Right atrium auricular region (tissue), 2 donors: ENCODE measurements at regions not wholly inside any gene's neighbourhood (a gene's known extent, or its start where the extent isn't known, plus 50 kb on each side); places are given as distances from the start of the nearest gene placed in this dataset.

Source experiments
- DNase-seq: peaks from one replicate; pipeline ENCODE4 v3.0.0-alpha.2; 2019; ENCODE audit warnings: low spot score
- H3K27ac ChIP-seq, 2 donors: fragments of 200-600 bp; sonication (generic); 1 replicate in 1 of 2; 2 replicates in 1 of 2; pipeline ENCODE4 v1.5.1; 2016 to 2019
- H3K27me3 ChIP-seq, 2 donors: fragments of 200-600 bp; sonication (generic); one replicate each; pipeline versions ENCODE4 v1.5.1 to v1.6.0; 2017 to 2019
- H3K36me3 ChIP-seq: fragments of 200-600 bp; sonication (generic); one replicate; pipeline ENCODE4 v1.5.1; 2016
- H3K4me1 ChIP-seq, 2 donors: fragments of 200-600 bp; sonication (generic); one replicate each; pipeline versions ENCODE4 v1.5.1 to v1.6.0; 2017 to 2019
- H3K4me3 ChIP-seq, 2 donors: fragments of 200-600 bp; sonication (generic); 1 replicate in 1 of 2; 2 replicates in 1 of 2; pipeline ENCODE4 v1.5.1; 2017 to 2019; ENCODE audit warnings: mild to moderate bottlenecking in 1 of 2, moderate library complexity in 1 of 2
- H3K9me3 ChIP-seq, 2 donors: fragments of 200-600 bp; sonication (generic); one replicate each; pipeline ENCODE4 v1.5.1; 2019
- TF ChIP-seq, protein P1 (sequence below), 2 donors: fragments of 200-600 bp; sonication (generic); IDR thresholded peaks; one replicate each; pipeline ENCODE4 v1.5.1; 2019; ENCODE audit warnings: antibody characterized with exemption in 2 of 2

DNA sequence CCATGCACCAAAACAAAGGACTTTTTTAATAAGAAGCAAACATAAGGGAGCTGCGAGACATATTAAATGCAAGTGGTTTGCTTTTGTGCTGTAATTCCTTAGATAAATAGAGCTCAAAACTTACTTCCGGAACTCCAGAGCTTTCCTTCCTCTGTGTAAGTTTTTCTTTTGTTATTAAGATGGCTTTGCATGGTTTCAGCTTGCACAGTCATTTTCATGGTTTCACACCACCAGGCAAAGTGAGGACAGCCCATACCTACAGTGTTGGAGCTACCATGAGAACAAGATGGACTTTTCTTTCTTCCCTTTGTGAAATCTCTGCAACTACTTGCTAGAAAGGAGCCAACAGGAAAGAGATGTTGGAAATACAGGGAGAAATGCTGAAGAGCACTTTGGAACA lies 368.0 kb downstream of the SETD4 start:
- H3K4me1 ChIP-seq: peaks cover 0 to 4% of the 10 kb centered on the region in 2 donors
- H3K27me3 ChIP-seq: no peaks in the 10 kb centered on the region
- H3K36me3 ChIP-seq: no peaks in the 10 kb centered on the region
- no peaks in the 10 kb centered on the region for H3K9me3 ChIP-seq
- H3K27ac ChIP-seq: no peak overlapping the region
- TF ChIP-seq, protein P1, sequence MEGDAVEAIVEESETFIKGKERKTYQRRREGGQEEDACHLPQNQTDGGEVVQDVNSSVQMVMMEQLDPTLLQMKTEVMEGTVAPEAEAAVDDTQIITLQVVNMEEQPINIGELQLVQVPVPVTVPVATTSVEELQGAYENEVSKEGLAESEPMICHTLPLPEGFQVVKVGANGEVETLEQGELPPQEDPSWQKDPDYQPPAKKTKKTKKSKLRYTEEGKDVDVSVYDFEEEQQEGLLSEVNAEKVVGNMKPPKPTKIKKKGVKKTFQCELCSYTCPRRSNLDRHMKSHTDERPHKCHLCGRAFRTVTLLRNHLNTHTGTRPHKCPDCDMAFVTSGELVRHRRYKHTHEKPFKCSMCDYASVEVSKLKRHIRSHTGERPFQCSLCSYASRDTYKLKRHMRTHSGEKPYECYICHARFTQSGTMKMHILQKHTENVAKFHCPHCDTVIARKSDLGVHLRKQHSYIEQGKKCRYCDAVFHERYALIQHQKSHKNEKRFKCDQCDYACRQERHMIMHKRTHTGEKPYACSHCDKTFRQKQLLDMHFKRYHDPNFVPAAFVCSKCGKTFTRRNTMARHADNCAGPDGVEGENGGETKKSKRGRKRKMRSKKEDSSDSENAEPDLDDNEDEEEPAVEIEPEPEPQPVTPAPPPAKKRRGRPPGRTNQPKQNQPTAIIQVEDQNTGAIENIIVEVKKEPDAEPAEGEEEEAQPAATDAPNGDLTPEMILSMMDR (IDR thresholded peaks at IDR 0.05): no peak
- no peak overlapping the region for H3K4me3 ChIP-seq
- DNase-seq: no peak

DNA sequence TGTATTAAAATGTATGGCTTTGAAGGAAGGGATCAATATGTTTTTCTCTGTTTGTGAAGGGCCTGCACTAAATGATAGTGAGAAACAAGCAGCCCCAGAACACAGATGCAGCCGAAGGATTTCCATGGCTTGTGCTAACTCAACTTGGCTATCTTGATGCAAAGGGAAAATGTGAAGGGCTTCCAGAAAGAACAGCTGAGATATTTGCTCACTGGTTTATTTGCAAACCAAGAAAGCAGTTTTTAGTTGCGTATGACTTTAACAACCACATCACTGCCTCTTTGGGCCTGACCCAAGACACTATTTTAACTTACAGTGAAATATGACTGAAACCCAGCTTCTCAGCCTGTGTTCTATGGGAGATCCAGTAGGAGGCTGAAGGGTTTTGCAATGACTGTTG lies 369.9 kb downstream of the SETD4 start:
- Histone ChIP-seq H3K9me3 (no peaks in the 10 kb centered on the region), H3K27me3 (no peaks in the 10 kb centered on the region), H3K4me1 (no peaks in the 10 kb centered on the region), H3K4me3 (no peak overlapping the region), H3K36me3 (no peaks in the 10 kb centered on the region), H3K27ac (no peak overlapping the region)
- DNase-seq: no peak
- TF ChIP-seq, protein P1 (IDR thresholded peaks at IDR 0.05): no peak

DNA sequence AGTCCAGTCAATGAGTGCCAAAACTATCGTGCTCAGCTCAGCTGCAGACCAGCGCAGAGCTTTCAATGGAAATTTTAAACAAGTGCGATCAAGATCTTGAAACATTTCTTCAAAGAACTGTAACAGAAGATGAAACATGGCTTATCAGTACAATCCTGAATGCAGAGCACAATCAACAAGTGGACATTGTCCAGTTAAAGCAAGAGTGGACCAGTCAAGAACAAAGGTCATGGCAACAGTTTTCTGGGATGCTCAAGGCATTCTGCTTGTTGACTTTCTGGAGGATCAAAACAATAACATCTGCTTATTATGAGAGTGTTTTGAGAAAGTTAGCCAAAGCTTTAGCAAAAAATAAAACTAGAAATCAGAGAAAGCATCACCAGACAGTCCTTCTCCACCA lies 374.2 kb downstream of the SETD4 start:
- Histone ChIP-seq H3K4me3 (no peak overlapping the region), H3K9me3 (no peaks in the 10 kb centered on the region), H3K27me3 (no peaks in the 10 kb centered on the region), H3K27ac (no peak overlapping the region), H3K4me1 (no peaks in the 10 kb centered on the region), H3K36me3 (no peaks in the 10 kb centered on the region)
- DNase-seq: no peak
- TF ChIP-seq, protein P1 (IDR thresholded peaks at IDR 0.05): no peak

DNA sequence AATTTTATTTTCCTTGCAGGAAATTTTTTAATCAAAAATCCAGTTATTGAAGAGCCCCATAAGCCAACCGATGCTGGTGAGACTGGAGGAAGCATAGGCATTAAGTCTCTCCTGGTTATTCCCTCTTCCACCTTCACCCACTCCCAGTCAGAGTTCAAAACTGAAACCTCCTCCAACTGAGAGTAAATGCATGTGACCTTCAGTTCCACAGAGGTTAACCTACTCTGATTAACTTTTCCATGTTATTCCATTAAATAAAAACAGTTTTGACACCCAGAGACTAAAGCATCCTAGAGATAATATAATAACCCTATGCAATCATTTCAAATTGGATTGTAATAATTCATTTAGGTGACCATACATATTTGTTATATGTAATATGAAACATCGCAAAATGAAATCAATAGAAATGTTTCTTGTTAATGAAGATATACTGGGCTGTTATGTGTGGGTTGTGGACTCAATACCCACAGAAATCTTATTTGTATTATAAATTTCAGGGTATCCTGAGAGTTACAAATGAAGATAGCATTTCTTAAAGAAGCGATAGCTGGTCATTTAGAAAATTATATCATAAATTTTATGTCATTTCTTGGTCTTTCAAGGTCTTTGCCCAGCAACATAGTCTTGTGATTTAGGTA lies 376.5 kb downstream of the SETD4 start:
- TF ChIP-seq, protein P1 (IDR thresholded peaks at IDR 0.05): no peak
- no peak overlapping the region for H3K27ac ChIP-seq
- H3K27me3 ChIP-seq: no peaks in the 10 kb centered on the region
- H3K4me3 ChIP-seq: no peak overlapping the region
- H3K4me1 ChIP-seq: no peaks in the 10 kb centered on the region
- H3K9me3 ChIP-seq: no peaks in the 10 kb centered on the region
- DNase-seq: no peak
- no peaks in the 10 kb centered on the region for H3K36me3 ChIP-seq

DNA sequence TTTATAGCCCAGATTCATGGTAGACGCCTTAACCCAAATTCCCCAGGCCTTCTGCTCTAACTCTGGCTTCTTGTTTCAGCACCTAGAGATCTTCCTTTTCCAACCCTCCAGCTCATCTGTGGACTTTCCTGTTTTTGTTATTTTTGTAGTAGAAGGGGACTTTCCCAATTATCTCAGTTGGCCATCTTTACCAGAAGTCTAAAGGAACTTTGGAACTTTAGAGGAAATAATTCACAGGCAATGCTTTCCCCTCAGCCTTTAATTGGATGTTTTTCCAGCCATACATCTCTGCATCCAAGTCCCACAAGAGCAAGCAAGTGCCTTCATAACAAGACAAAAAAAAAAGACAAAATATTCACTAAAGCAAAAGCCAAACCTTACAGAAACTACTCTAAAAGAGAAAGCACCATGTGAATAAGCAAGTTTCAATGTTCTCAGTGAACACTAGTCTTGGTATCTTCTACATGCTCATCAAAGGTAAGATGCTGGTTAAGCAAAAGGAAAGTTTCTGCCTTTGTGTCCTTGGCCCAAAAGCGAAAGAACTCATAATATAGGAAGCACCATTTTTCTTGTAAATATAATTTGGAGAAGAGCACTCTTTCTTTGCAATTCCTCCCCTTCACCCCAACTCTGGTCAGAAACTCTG lies 377.3 kb downstream of the SETD4 start:
- Histone ChIP-seq H3K4me3 (no peak overlapping the region), H3K27me3 (no peaks in the 10 kb centered on the region), H3K27ac (no peak overlapping the region), H3K36me3 (no peaks in the 10 kb centered on the region), H3K9me3 (no peaks in the 10 kb centered on the region), H3K4me1 (no peaks in the 10 kb centered on the region)
- DNase-seq: no peak
- TF ChIP-seq, protein P1 (IDR thresholded peaks at IDR 0.05): no peak

DNA sequence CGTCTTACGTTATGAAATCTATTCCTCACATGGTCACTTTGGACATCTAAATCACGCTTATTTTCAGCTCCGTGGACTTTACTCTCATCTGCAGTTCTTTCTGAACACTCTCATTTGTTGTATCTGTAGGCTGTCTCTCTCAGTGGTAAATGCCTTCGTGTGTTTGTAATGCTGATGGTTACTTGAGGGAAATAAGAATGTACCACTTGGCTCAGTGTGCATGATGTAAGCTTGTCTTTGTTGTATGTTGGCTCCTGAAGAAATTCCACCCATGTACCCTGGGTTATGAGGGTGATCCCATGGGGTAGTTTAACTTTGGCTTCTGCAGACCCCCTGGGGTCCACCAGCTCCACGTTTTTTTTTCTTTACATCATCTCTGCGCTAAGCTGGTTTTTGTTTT lies 378.4 kb downstream of the SETD4 start:
- H3K4me1 ChIP-seq: no peaks in the 10 kb centered on the region
- no peaks in the 10 kb centered on the region for H3K36me3 ChIP-seq
- no peak for DNase-seq
- no peak overlapping the region for H3K27ac ChIP-seq
- TF ChIP-seq, protein P1 (IDR thresholded peaks at IDR 0.05): no peak
- no peak overlapping the region for H3K4me3 ChIP-seq
- no peaks in the 10 kb centered on the region for H3K27me3 ChIP-seq
- no peaks in the 10 kb centered on the region for H3K9me3 ChIP-seq
